RWPE1 (cell line): ENCODE measurements at regions not wholly inside any gene's neighbourhood (a gene's known extent, or its start where the extent isn't known, plus 50 kb on each side); places are given as distances from the start of the nearest gene placed in this dataset.

Source experiments
- CTCF ChIA-PET: fragments of 350-600 bp; sonication (Branson Sonifier 250); formaldehyde crosslinking; extraction: SDS; loops from one replicate; lab custom pipeline; 2021; lab: Yijun Ruan, JAX
- POLR2A ChIA-PET: fragments of 400-600 bp; formaldehyde crosslinking; extraction: SDS; loops from one replicate; lab custom pipeline; 2020; ENCODE audit warnings: antibody characterized with exemption; ENCODE audit not compliant: low non-redundant PET; lab: Yijun Ruan, JAX
- DNase-seq: peaks from one replicate; pipeline ENCODE4 v3.0.0; 2012; ENCODE audit warnings: low spot score
- H3K27ac ChIP-seq: fragments of 450-650 bp; 2 replicates; pipeline ENCODE4 v1.5.1; 2017
- TF ChIP-seq, protein P1 (sequence below): fragments of 450-650 bp; conservative IDR thresholded peaks from 2 replicates; pipeline ENCODE4 v1.5.1; 2017; ENCODE audit warnings: low read depth, mild to moderate bottlenecking

DNA sequence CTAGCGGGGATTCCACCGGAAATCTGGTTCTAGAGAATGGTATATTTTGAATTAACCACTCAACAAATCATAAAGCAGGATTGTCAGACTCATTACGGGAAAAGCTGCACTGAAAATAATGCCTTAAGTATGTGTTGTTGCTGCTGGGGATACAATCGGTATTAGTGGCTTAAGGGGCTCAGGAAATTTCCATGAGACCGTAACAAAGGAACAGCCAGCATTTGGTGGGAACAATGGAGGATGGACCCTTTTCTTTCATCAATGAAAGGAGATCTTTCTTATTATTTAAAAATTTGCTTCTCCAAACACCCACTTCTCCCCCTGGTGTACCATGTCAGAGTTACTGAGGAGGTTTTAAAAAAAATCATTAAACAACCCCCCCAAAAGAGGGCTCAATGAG lies 342.6 kb upstream of the ZFHX3 start:
- ChIA-PET CTCF (interaction anchor here (0.6 kb wide), 1 partner anchor 223 kb away, joined by 5 read pairs; no protein-coding TSS in a partner anchor), POLR2A (no interaction called here)
- no peak for DNase-seq
- TF ChIP-seq, protein P1, sequence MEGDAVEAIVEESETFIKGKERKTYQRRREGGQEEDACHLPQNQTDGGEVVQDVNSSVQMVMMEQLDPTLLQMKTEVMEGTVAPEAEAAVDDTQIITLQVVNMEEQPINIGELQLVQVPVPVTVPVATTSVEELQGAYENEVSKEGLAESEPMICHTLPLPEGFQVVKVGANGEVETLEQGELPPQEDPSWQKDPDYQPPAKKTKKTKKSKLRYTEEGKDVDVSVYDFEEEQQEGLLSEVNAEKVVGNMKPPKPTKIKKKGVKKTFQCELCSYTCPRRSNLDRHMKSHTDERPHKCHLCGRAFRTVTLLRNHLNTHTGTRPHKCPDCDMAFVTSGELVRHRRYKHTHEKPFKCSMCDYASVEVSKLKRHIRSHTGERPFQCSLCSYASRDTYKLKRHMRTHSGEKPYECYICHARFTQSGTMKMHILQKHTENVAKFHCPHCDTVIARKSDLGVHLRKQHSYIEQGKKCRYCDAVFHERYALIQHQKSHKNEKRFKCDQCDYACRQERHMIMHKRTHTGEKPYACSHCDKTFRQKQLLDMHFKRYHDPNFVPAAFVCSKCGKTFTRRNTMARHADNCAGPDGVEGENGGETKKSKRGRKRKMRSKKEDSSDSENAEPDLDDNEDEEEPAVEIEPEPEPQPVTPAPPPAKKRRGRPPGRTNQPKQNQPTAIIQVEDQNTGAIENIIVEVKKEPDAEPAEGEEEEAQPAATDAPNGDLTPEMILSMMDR: no peak
- no peak overlapping the region for H3K27ac ChIP-seq

DNA sequence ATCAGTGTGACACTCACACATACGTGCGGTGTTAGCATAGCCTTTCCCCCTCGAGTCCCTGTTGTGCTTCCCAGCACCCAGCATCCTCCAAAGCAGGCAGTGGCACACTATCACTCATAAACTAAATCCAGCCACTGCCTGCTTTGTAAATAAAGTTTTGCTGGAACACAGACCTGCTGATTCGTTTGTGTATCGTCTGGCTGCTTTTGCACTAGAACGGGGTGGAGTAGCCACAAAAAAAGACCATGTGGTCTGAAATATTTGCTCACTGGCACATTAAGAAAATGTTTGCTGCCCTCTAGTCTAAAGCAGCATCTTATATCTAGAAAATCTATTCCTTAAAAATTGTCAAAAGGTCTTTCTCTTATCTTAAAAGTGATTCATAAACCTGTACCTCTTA lies 341.2 kb upstream of the ZFHX3 start:
- DNase-seq: no peak
- CTCF ChIA-PET: interaction anchor here (1.0 kb wide), 1 partner anchor 101 kb away, joined by 3 read pairs; no protein-coding TSS in a partner anchor
- no peak overlapping the region for H3K27ac ChIP-seq
- POLR2A ChIA-PET: no interaction called here
- TF ChIP-seq, protein P1: no peak

DNA sequence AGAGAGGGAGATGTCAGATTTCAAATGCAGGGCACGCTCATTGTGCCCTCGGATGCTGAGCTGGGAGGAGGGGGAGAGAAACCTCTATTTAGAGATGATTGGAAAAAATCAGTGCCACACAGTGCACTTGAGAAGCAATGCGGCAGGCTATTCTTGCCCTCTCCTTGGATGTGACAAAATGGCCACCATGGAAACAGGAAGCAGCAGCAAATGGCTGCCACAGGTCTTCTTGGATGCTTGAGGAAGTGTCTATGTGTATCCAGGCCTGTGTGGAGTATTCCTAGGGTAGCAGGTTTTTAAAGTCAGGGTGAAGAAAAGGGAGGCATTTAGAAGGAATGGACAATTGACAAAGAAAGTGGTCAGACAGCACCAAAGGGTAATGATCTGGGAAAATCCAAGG lies 340.1 kb upstream of the ZFHX3 start:
- H3K27ac ChIP-seq: no peak overlapping the region
- DNase-seq: no peak
- TF ChIP-seq, protein P1: no peak
- POLR2A ChIA-PET: no interaction called here
- CTCF ChIA-PET: no interaction called here

DNA sequence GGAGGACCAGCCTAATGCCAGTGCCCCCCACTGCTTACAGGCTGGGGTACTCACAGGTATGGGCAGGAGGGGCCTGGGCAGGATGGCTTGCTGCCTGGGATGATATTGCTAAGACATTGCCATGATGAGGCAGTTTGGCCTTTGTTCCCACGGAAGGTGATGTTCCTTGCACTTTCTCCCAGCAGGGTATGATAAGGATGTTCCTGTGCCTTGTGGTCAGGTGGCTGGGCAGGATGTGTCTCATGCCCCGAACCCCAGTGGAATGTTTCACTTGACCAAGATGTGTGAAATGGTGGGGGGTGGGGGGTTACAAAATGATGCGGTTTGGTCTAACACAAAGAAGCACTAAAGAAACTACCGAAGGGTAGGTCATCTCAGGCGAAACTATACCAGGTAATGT lies 337.8 kb upstream of the ZFHX3 start:
- no peak for DNase-seq
- ChIA-PET POLR2A (no interaction called here), CTCF (interaction anchor here (0.7 kb wide), 1 partner anchor 111 kb away, joined by 3 read pairs; no protein-coding TSS in a partner anchor)
- TF ChIP-seq, protein P1: no peak
- no peak overlapping the region for H3K27ac ChIP-seq

DNA sequence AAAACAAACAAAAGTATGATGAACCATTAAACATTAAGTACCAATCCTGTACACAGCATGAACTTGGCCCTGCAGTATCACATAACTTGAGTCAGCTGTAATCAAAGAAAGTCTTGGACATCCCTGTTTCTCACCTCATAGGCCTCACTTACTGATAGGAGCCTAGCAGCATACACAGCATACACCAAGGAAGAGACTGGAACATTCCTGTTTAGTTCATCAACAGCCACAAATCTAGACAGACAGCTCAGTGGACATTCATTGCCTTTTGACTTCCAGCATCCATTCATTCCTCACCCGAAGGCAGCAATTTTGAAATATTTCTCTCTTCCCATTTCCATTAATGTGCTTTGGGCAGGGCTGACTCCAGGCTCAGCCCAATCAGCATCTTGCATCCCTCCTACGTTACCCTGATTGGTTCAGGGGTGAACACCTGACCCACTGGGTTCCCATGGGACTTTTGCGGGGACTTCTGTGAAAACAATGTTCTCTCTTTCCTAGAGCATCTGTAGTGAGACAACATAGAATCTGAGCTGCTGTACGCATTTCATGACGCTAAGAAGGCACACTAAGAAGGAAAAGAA lies 336.7 kb upstream of the ZFHX3 start:
- CTCF ChIA-PET: no interaction called here
- H3K27ac ChIP-seq: no peak overlapping the region
- POLR2A ChIA-PET: no interaction called here
- TF ChIP-seq, protein P1: no peak
- DNase-seq: no peak

DNA sequence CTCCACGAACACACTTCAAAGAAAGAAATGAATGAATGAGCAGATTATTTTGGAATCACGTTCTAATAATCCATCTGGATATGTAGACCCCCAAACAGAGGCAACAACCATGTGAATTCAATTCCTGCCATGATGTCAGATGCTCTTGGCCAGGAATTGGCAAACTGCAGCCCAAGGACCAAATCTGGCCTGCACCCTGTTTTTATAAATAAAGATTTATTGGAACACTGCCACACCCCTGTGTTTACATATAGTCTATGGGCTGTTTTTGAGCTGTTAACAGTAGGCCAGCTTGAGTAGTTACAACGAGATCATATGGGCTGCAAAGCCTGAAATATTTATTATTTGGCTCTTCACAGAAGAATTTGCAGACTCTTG lies 336.0 kb upstream of the ZFHX3 start:
- TF ChIP-seq, protein P1: no peak
- no peak overlapping the region for H3K27ac ChIP-seq
- DNase-seq: no peak
- CTCF ChIA-PET: no interaction called here
- POLR2A ChIA-PET: no interaction called here
